GM23248 (cell line): ENCODE measurements at regions not wholly inside any gene's neighbourhood (a gene's known extent, or its start where the extent isn't known, plus 50 kb on each side); places are given as distances from the start of the nearest gene placed in this dataset.

ENCODE experiments used
- EZH2 ChIP-seq: fragments of 200-600 bp; sonication (generic); IDR thresholded peaks from 2 replicates; pipeline ENCODE4 v1.6.1; 2018; ENCODE audit warnings: antibody characterized with exemption, mild to moderate bottlenecking; ENCODE audit not compliant: insufficient read depth, poor library complexity, severe bottlenecking
- EZH2phosphoT487 ChIP-seq: fragments of 200-600 bp; sonication (generic); IDR thresholded peaks from 2 replicates; pipeline ENCODE4 v1.6.1; 2018; ENCODE audit warnings: antibody characterized with exemption, moderate library complexity, mild to moderate bottlenecking, low read depth; ENCODE audit not compliant: insufficient read depth

- TF ChIP-seq EZH2 (no peak), EZH2phosphoT487 (no peak)
These were observed 57.0 kb upstream of the ZNF536 start for GRCh38 chr19:30315159-30315558.
